ENCODE measurements at regions not wholly inside any gene's neighbourhood (a gene's known extent, or its start where the extent isn't known, plus 50 kb on each side); places are given as distances from the start of the nearest gene placed in this dataset.

DNA sequence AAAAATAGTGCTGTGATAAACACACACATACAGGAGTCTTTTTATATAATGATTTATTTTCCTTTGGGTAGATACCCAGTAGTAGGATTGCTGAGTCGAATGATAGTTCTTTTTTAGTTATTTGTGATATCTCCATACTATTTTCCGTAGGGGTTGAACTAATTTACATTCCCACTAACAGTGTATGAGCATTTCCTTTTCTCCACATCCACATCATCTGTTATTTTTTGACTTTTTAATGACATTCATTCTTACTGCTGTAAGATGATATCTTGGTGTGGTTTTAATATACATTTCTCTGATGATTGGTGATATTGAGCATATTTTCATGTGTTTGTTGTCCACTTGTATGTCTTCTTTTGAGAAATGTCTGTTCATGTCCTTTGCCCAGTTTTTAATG lies 78.3 kb downstream of the NIBAN1 start:
- Mint-ChIP-seq H3K4me1 (peaks cover 10 to 15% (median 11%) of the 10 kb centered on the region in 3 donors), H3K27ac (no peak overlapping the region)

DNA sequence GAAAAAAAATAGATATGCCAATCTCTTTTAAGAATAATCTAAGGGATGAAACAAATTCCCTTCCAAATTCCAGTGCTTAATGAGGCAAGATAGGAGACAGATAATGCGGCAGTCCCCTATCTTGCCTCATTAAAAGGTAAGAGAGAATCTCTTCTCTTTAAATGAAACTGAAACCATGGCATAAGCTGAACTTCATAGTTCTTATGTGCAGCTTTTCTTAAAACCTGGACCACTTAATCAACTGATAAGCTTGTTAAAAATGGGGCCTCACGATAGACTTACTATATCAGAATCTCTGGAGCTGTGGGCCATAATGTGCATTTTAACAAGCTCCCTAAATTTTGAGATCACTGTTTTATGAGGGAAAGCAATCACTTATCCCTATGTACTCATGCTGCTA lies 79.2 kb downstream of the NIBAN1 start:
- peaks cover 10 to 21% (median 16%) of the 10 kb centered on the region in 3 donors for H3K4me1 Mint-ChIP-seq
- no peaks in the 10 kb centered on the region for H3K9me3 Mint-ChIP-seq
- peaks cover 14% of the 10 kb centered on the region for H3K36me3 Mint-ChIP-seq
- H3K4me3 Mint-ChIP-seq = no peak overlapping the region
- no peaks in the 10 kb centered on the region for H3K27me3 Mint-ChIP-seq
- no peak overlapping the region for H3K27ac Mint-ChIP-seq

More for the DNA sequence above, 78.3 kb downstream of the NIBAN1 start:
- no peaks in the 10 kb centered on the region for H3K27me3 Mint-ChIP-seq
- H3K36me3 Mint-ChIP-seq = peaks cover 14% of the 10 kb centered on the region
- H3K9me3 Mint-ChIP-seq = no peaks in the 10 kb centered on the region
- no peak overlapping the region for H3K4me3 Mint-ChIP-seq

DNA sequence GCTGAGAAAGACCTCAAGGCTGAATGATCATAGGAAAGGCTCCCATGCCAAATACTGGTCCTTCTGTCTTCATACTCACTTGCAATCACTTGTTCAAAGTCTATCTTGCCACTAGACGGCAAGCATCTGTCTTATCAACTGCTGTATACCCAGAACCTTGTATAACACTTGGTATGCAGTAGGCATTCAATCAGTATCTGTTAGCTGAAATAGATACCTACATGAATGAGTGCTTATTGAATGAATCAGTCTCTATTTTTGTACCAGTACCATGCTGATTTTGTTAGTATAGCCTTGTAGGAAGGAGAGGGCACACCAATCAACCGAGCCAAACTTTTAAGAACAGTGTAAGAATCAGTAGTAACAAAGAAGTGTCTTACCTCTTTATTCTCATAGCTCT lies 80.6 kb downstream of the NIBAN1 start:
- Mint-ChIP-seq H3K27me3 (no peaks in the 10 kb centered on the region), H3K4me1 (peaks cover 10 to 21% (median 16%) of the 10 kb centered on the region in 3 donors), H3K27ac (no peak overlapping the region), H3K4me3 (no peak overlapping the region), H3K9me3 (no peaks in the 10 kb centered on the region), H3K36me3 (peaks cover 9% of the 10 kb centered on the region)

DNA sequence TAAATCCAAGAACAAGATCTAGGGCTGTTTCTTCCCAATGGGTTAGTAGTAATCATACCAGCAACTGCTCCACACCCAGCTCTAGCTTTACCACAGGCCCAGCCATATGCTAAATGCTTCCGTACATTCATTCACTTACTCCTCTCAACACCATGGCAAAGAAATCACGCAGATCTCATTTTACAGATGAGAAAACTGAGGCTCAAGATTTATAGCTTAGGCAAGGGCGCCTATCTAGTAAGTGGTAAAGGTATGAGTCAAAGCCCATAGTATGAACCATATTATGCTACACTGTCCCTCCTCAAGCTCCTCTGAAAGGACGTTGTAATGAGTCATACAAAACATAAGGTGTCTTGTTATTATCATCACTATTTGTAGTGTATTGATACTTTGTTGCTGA lies 82.2 kb downstream of the NIBAN1 start:
- peaks cover 9% of the 10 kb centered on the region for H3K36me3 Mint-ChIP-seq
- H3K4me3 Mint-ChIP-seq = peak overlapping the region in 1 of 4 donors; percentile 67
- H3K27ac Mint-ChIP-seq = peak overlapping the region in 2 of 3 donors; percentile 8 to 71
- no peaks in the 10 kb centered on the region for H3K9me3 Mint-ChIP-seq
- H3K27me3 Mint-ChIP-seq = no peaks in the 10 kb centered on the region
- H3K4me1 Mint-ChIP-seq = peaks cover 10 to 16% (median 16%) of the 10 kb centered on the region in 3 donors

DNA sequence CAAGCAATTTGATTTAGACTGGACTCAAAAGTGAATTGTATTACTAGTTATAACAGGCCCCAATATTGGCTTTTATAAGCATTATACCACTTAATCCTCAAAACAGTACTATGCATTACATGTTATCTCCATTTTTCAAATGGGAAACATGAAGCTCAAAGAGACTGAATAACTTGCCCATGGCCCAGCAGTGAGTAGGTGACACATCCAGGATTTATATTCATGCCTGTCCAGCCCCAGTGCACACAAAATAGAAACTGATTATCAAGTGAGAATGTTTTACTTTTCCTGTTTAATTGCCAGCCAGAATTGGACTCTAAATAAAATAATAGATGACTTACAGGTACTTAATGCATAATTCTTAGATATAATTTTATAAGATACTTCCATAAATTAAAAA lies 82.9 kb downstream of the NIBAN1 start:
- H3K4me3 Mint-ChIP-seq = no peak overlapping the region
- no peaks in the 10 kb centered on the region for H3K9me3 Mint-ChIP-seq
- peaks cover 10 to 16% (median 16%) of the 10 kb centered on the region in 3 donors for H3K4me1 Mint-ChIP-seq
- no peaks in the 10 kb centered on the region for H3K27me3 Mint-ChIP-seq
- no peak overlapping the region for H3K27ac Mint-ChIP-seq
- peaks cover 5% of the 10 kb centered on the region for H3K36me3 Mint-ChIP-seq

DNA sequence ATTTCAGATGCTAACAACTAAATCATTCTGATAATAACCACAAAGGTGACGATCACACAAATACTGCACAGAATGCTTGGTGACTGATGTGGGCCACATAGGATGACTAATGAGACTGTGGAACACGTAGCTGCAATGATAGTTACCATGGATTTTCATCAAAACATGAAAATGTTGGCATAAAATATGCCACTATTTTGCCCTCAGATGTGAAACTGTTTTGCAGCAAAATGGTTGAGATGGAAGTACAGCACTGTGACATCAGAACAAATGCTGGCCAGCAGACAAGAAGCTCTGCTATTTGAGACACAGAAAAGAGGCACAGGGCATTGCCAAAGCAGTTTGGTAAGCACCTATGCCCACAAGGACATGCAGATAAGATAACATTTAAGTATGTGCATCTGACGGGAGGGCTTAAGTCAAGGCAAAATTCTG lies 83.8 kb downstream of the NIBAN1 start:
- Mint-ChIP-seq H3K36me3 (peaks cover 5% of the 10 kb centered on the region), H3K4me3 (peak overlapping the region in 2 of 4 donors; percentile 29 to 42), H3K4me1 (peaks cover 8 to 16% (median 16%) of the 10 kb centered on the region in 3 donors), H3K27me3 (no peaks in the 10 kb centered on the region), H3K9me3 (no peaks in the 10 kb centered on the region), H3K27ac (no peak overlapping the region)

DNA sequence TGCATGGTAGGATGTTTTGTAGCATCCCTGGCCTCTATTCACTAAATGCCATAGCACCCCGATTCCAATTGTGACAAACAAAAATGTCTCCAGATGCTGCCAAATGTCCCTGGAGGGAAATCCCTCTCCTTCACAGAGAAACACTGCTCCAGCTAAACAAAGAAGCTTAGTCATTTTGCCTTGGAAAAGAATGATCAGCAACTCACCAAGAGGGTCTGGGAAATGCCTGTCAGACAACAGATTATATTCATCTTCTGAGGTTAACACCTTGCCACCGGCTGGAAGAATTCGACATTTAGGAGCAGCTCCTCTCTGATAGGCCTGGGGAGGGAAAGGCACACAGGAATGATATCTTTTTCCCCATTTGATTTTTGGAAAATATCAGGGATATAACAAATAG lies 84.4 kb downstream of the NIBAN1 start:
- Mint-ChIP-seq H3K27me3 (no peaks in the 10 kb centered on the region), H3K4me1 (peaks cover 8 to 16% (median 16%) of the 10 kb centered on the region in 3 donors), H3K9me3 (no peaks in the 10 kb centered on the region), H3K4me3 (no peak overlapping the region), H3K36me3 (peaks cover 5% of the 10 kb centered on the region), H3K27ac (no peak overlapping the region)

DNA sequence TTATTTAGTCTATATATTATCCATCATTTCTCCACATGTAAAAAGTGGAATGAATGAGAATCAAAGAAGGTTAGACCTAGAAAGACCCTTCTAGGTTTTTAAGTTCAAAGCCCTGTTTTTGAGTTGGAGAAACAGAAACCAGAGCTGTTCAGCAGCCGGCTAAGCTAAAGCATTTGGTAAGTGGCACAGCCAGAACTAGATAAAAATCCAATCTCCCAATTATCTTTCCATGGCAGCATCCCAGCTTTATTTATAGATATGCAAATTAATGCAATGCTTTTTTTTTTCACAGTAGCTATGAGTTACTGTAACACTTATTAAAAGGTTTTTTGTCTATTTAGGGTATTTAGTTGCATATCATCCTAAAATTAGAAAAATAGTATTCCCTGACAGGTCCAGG lies 85.1 kb downstream of the NIBAN1 start:
- Mint-ChIP-seq H3K4me1 (peaks cover 8 to 16% (median 13%) of the 10 kb centered on the region in 3 donors), H3K36me3 (peaks cover 3% of the 10 kb centered on the region), H3K27me3 (no peaks in the 10 kb centered on the region), H3K4me3 (no peak overlapping the region), H3K27ac (no peak overlapping the region), H3K9me3 (no peaks in the 10 kb centered on the region)

DNA sequence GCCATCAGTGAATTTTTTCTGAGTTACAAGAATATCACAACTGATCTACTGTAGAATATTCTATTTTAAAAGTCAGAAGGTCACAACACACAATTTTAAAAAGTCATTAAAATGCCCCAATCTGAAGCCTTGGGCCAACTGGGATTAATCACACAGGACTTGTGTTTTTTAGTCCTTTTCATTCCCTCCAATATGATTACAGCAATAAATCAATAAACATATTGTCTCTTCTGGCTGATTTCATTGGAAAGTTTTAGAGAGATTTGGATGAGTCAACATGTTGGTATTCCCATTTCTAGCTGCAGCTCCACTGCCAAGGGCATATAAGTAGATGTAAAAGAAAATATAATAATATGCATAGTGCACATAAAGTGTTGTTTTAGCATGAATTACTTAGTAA lies 85.8 kb downstream of the NIBAN1 start:
- no peaks in the 10 kb centered on the region for H3K27me3 Mint-ChIP-seq

DNA sequence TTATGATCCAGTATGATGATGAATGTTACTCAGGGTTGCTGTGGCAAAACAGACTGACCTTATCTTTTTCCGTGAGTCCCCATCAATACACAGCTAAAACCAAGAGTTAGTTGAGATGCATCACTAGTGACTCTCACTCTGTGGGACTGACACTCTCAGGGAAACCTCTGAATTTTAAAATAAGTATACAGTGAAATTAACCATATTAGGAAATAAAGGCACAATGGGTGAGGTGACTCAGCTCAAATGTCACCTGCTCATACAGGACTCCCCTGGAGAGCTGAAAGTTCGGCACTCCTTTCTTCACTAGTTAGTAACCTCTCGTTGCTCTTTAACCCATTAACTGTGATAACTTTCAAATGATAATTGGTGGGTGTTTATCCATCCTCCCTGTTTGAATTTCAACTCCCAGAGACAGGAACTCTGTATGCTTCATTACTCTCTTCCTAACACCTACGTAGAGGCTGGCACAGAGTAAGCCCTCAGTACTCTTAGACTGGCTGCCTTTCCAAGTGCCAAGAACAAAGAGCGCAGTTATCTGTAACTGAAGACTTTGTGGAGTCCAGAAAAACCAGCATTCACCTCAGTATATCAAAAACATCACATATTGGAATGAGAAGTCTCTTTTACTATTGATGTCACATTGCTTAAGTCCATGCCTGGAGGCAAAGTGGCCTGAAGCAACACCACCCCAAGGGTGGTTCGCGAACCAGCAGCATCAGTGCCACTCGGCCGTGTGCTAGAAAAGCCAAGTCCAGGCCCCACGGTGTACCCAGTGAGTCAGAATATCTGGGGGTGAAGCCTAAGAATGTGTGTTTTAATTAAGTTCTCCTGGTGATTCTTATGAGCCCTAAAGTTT lies 91.1 kb downstream of the NIBAN1 start:
- H3K4me1 Mint-ChIP-seq = peaks cover 0 to 2% (median 0%) of the 10 kb centered on the region in 3 donors
- H3K27ac Mint-ChIP-seq = no peak overlapping the region
- no peak overlapping the region for H3K4me3 Mint-ChIP-seq
- H3K36me3 Mint-ChIP-seq = no peaks in the 10 kb centered on the region
- H3K9me3 Mint-ChIP-seq = no peaks in the 10 kb centered on the region
- peaks cover 2% of the 10 kb centered on the region for H3K27me3 Mint-ChIP-seq

More for the DNA sequence above, 85.8 kb downstream of the NIBAN1 start:
- Mint-ChIP-seq H3K4me1 (peaks cover 8 to 16% (median 11%) of the 10 kb centered on the region in 3 donors), H3K4me3 (no peak overlapping the region), H3K36me3 (no peaks in the 10 kb centered on the region), H3K27ac (no peak overlapping the region), H3K9me3 (no peaks in the 10 kb centered on the region)

DNA sequence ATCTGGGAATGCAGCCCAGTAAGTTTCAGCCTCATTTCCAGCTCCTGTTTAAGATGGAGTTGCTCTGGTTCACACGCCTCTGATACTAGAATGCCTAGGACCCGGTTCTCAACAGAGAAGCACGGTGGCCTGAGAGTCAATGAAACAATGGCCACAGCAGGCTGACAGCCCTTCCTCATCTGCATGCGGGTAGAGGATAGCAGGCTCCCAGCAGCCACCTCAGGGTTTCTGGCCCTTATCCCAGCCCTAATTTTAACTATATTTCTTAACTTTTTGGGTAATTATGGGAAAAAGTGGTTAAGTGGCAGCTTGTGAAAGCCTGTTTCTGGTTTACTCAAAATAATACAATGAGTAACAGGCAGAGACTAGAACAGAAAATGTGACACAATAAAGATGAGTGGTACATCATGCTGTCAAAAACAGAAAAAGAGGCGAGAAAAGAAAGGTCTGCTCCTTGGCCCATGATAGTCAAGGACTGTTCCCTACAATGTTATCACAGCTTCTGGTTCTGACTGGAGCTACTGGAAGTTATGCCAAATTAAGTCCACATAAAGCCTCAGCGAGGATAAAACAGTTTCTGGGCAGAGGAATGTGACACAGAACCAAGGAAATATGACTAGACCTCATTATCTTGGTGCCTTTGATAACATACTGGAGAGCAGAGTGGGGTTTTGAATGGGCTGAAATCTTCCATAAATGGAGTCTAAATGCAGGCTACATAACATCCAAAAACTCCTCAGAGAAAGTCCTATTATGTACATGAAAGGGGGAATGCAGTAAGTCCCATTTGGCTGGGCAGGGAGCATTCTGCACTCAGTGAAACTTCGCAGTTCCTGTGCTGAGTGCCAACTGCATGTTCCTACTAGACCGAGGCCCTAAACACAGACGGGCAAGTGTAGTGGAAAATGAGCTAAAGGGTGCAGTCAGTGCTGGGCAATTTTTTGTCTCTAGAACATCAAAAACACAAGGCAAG lies 92.1 kb downstream of the NIBAN1 start:
- Mint-ChIP-seq H3K27ac (no peak overlapping the region), H3K4me1 (peaks cover 0 to 2% (median 0%) of the 10 kb centered on the region in 3 donors), H3K27me3 (peaks cover 2% of the 10 kb centered on the region), H3K4me3 (no peak overlapping the region), H3K9me3 (no peaks in the 10 kb centered on the region), H3K36me3 (no peaks in the 10 kb centered on the region)

DNA sequence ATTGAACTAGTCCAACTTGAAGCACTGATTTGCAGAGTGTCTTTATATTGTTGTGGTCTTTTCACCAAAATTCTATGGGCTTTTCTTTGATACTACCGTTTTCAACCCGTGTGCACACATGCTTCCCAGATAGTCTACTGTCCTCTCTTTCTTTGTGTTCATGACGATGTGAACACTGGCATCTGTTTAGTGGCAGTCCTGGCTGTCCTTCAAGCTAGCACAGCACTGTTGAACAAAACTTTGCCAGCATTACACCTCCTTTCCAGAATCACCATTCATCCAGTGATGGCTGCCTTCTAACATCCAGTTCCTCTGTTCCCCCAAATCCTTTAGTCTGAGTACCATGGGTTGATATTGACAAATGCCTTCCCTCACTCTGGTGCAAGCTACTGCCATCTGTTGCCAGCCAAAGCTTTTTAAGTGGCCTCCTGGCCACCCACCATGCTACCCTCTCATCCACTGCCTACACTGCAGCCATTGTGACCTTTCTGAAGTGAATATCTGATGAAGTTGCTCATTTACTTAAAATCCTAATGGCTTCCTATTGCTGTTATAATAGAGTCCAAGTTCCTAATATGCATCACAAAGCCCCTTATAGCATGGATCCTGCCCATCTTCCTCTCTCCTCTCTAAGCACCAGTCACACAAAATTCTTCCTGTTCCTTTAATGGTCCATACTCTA lies 94.3 kb downstream of the NIBAN1 start:
- Mint-ChIP-seq H3K4me1 (peaks cover 3 to 5% (median 3%) of the 10 kb centered on the region in 3 donors), H3K27ac (no peak overlapping the region), H3K4me3 (no peak overlapping the region), H3K36me3 (no peaks in the 10 kb centered on the region), H3K9me3 (no peaks in the 10 kb centered on the region), H3K27me3 (peaks cover 2% of the 10 kb centered on the region)

DNA sequence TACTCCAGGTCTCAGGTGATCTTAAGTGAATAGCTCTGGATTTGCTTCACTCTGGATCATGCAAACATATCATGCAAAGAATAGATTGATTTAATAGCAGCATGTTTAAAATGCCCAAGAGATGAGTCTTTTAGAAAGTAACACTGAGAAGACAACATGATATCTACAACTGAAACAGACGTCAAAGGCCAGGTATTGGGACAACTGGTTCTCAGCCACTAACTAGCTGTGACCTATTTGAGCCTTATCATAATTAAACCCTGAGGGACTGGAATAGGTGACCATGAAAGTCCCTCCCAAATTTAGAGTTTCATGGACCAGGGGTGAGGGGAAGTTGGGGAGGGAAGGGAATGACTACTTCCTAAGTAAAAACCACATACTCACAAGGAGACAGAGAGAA lies 95.7 kb downstream of the NIBAN1 start:
- H3K27ac Mint-ChIP-seq = no peak overlapping the region
- H3K36me3 Mint-ChIP-seq = peaks cover under 1% of the 10 kb centered on the region
- H3K4me3 Mint-ChIP-seq = no peak overlapping the region
- H3K27me3 Mint-ChIP-seq = peaks cover 2% of the 10 kb centered on the region
- H3K4me1 Mint-ChIP-seq = peaks cover 3 to 5% (median 3%) of the 10 kb centered on the region in 3 donors
- H3K9me3 Mint-ChIP-seq = peaks cover 0 to under 1% (median 0%) of the 10 kb centered on the region in 3 donors

DNA sequence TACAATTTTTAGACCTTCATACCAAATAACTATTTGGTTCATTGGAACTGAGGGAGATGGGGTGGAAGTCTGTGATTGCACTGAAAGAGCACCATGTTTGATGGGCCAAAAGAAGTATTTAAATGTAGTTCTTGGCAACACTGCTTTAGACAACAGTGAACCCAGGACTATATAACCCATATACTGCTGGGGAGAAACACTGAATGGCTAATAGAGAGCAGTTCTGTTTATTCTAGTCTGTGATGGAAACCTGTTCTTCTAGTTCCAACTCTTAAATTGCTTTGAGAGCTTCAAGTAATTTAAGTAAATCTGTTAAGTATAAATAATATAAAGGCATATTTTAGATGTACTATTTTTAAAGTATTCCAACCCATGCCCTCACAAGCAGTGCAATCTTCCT lies 96.3 kb downstream of the NIBAN1 start:
- Mint-ChIP-seq H3K9me3 (peaks cover 0 to 4% (median 0%) of the 10 kb centered on the region in 3 donors), H3K4me3 (no peak overlapping the region), H3K36me3 (peaks cover 4% of the 10 kb centered on the region), H3K27ac (no peak overlapping the region), H3K4me1 (peaks cover 3 to 5% (median 3%) of the 10 kb centered on the region in 3 donors), H3K27me3 (peaks cover 2% of the 10 kb centered on the region)

Data from IgD-negative memory B cell (primary cell).